ENCODE measurements at regions not wholly inside any gene's neighbourhood (a gene's known extent, or its start where the extent isn't known, plus 50 kb on each side); places are given as distances from the start of the nearest gene placed in this dataset.
A peak's percentile ranks its signal among the peaks of the same experiment; 100 is the strongest.

- Histone ChIP-seq H3K4me1 (peaks cover 5% of the 10 kb centered on the region), H3K27me3 (no peaks in the 10 kb centered on the region), H3K27ac (no peak overlapping the region), H3K4me3 (no peak overlapping the region), H3K9me3 (no peaks in the 10 kb centered on the region), H3K36me3 (replicated peaks in 1 of 2; ENCODE audit: insufficient read depth in 1 of 2, low read depth in 2 of 2) (no peaks in the 10 kb centered on the region)
- DNase-seq (no peak), ATAC-seq (no peak)
- 41 to 43% methylated on average over 1 of the region's 1 CpG for WGBS, 2 donors
- intact Hi-C loops (cut with DNase I): loop anchor here (10.0 kb wide), 2 partner anchors 351 to 631 kb away; no protein-coding TSS in a partner anchor
- TF ChIP-seq POLR2A (IDR thresholded peaks at IDR 0.05): no peak
- no peak for TF ChIP-seq CTCF (IDR thresholded peaks at IDR 0.05)
Observed at GRCh38 chr6:144583614-144583954, 298.4 kb downstream of the UTRN start.

- Histone ChIP-seq H3K9me3 (no peaks in the 10 kb centered on the region), H3K27me3 (no peaks in the 10 kb centered on the region), H3K4me3 (no peak overlapping the region), H3K4me1 (peaks cover 4% of the 10 kb centered on the region), H3K27ac (no peak overlapping the region), H3K36me3 (replicated peaks in 1 of 2; ENCODE audit: insufficient read depth in 1 of 2, low read depth in 2 of 2) (no peaks in the 10 kb centered on the region)
- 16 to 19% methylated on average over 3 of the region's 3 CpGs for WGBS, 2 donors
- no peak for TF ChIP-seq POLR2A (IDR thresholded peaks at IDR 0.05)
- peak; percentile 23 to 90 (median 80) for TF ChIP-seq CTCF (IDR thresholded peaks at IDR 0.05)
- ATAC-seq (no peak), DNase-seq (peak in 1 of 4 donors; percentile 22)
- intact Hi-C loops (cut with DNase I): loop anchor here (10.0 kb wide), 2 partner anchors 349 to 629 kb away; no protein-coding TSS in a partner anchor
Observed at GRCh38 chr6:144585217-144585814, 300.2 kb downstream of the UTRN start.

- intact Hi-C loops (cut with DNase I): loop anchor here (10.0 kb wide), 2 partner anchors 348 to 628 kb away; no protein-coding TSS in a partner anchor
- no peak for TF ChIP-seq CTCF (IDR thresholded peaks at IDR 0.05)
- TF ChIP-seq POLR2A (IDR thresholded peaks at IDR 0.05): no peak
- DNase-seq: no peak
- Histone ChIP-seq H3K27ac (no peak overlapping the region), H3K4me1 (peaks cover 4% of the 10 kb centered on the region), H3K27me3 (no peaks in the 10 kb centered on the region), H3K9me3 (no peaks in the 10 kb centered on the region), H3K36me3 (replicated peaks in 1 of 2; ENCODE audit: insufficient read depth in 1 of 2, low read depth in 2 of 2) (no peaks in the 10 kb centered on the region), H3K4me3 (no peak overlapping the region)
- WGBS, 2 donors: 70 to 84% methylated on average over 3 of the region's 3 CpGs
- ATAC-seq: no peak
Observed at GRCh38 chr6:144586986-144587385, 301.9 kb downstream of the UTRN start.

GRCh38 chr6:144588697-144589325, 303.7 kb downstream of the UTRN start:
- no peak for DNase-seq
- peak overlapping the region in 1 of 4 donors; percentile 14 for H3K27ac ChIP-seq
- H3K36me3 ChIP-seq (replicated peaks in 1 of 2; ENCODE audit: insufficient read depth in 1 of 2, low read depth in 2 of 2): no peaks in the 10 kb centered on the region
- no peaks in the 10 kb centered on the region for H3K9me3 ChIP-seq
- intact Hi-C loops (cut with DNase I): loop anchor here (10.0 kb wide), 2 partner anchors 346 to 626 kb away; no protein-coding TSS in a partner anchor
- H3K27me3 ChIP-seq: no peaks in the 10 kb centered on the region
- no peak for ATAC-seq
- H3K4me3 ChIP-seq: no peak overlapping the region
- TF ChIP-seq CTCF (IDR thresholded peaks at IDR 0.05) (no peak), POLR2A (IDR thresholded peaks at IDR 0.05) (no peak)
- peaks cover 4% of the 10 kb centered on the region for H3K4me1 ChIP-seq
- 54 to 60% methylated on average over 1 of the region's 1 CpG for WGBS, 2 donors
